K562 (cell line): ENCODE measurements at regions not wholly inside any gene's neighbourhood (a gene's known extent, or its start where the extent isn't known, plus 50 kb on each side); places are given as distances from the start of the nearest gene placed in this dataset.

Source experiments
- ATAC-seq: fragments of 200-7000 bp; cut with Tn5 transposase; 3 replicates; pipeline ENCODE4 v1.9.1; 2020; ENCODE audit warnings: moderate library complexity
- BruUV-seq: library from RNA; stranded (reverse); fragments of 400-500 nt; replicated peaks from 2 replicates; lab custom pipeline; 2021; lab: Mats Ljungman, UMichigan
- CTCF ChIA-PET: fragments of 300-600 bp; formaldehyde crosslinking; extraction: SDS; loops from one replicate; lab custom pipeline; 2021; ENCODE audit warnings: low intra/inter-chr PET ratio; lab: Yijun Ruan, JAX
- POLR2A ChIA-PET: fragments of 300-600, 350-650 bp; sonication (Branson Sonifier 250); formaldehyde crosslinking; extraction: SDS; loops from one replicate; lab custom pipeline; 2021; ENCODE audit warnings: antibody characterized with exemption, inconsistent platforms; lab: Yijun Ruan, JAX
- DNase-seq, 4 experiments: peaks; one replicate each; pipeline versions ENCODE4 v3.0.0 to v3.0.0-alpha.2; 2011 to 2018; ENCODE audit warnings: low spot score in 3 of 4, mixed read lengths in 3 of 4; ENCODE audit errors: extremely low read depth in 1 of 4
- FAIRE-seq: peaks from 2 replicates; lab custom pipeline; 2011; peaks lifted over from hg19 to GRCh38; lab: Jason Lieb, UNC
- H2AFZ ChIP-seq: 2 replicates; pipeline ENCODE4 v1.6.0; 2011; ENCODE audit warnings: low read depth, low read length, control low read depth, inconsistent platforms
- H3K27ac ChIP-seq: fragments of 200-600 bp; 3 replicates; pipeline ENCODE4 v1.8.0; 2011; ENCODE audit warnings: low read depth, mild to moderate bottlenecking, control low read depth, inconsistent platforms, low read length, moderate library complexity, mixed read lengths; ENCODE audit errors: extremely low read depth
- H3K27me3 ChIP-seq, 2 experiments: fragments of 300-600 bp in 1 of 2; 2 replicates in 1 of 2; 3 replicates in 1 of 2; pipeline versions ENCODE4 v1.6.0 to v1.8.0; 2011; ENCODE audit warnings: inconsistent platforms in 2 of 2, low read length in 2 of 2, mild to moderate bottlenecking in 1 of 2, mixed read lengths in 1 of 2, moderate library complexity in 1 of 2; ENCODE audit not compliant: control insufficient read depth in 2 of 2, insufficient read depth in 2 of 2
- H3K36me3 ChIP-seq: fragments of 300-600 bp; 3 replicates; pipeline ENCODE4 v1.8.0; 2011; ENCODE audit warnings: mild to moderate bottlenecking, low read length, inconsistent platforms; ENCODE audit not compliant: control insufficient read depth, insufficient read depth
- H3K4me1 ChIP-seq, 2 experiments: fragments of 200-600 bp in 1 of 2; replicated peaks in 1 of 2; 2 replicates in 1 of 2; 3 replicates in 1 of 2; pipeline versions ENCODE4 v1.5.1 to v1.8.0; 2011; ENCODE audit warnings: inconsistent platforms in 2 of 2, low read length in 2 of 2, mild to moderate bottlenecking in 1 of 2, mixed read lengths in 1 of 2, moderate library complexity in 1 of 2; ENCODE audit not compliant: control insufficient read depth in 2 of 2, insufficient read depth in 2 of 2
- H3K4me2 ChIP-seq: 2 replicates; pipeline ENCODE4 v1.6.1; 2011; ENCODE audit warnings: low read length, control low read depth, inconsistent platforms, mixed read lengths; ENCODE audit not compliant: insufficient read depth
- H3K4me3 ChIP-seq: fragments of 200-600 bp; sonication (generic), shearing (Covaris generic); 2 replicates; pipeline ENCODE4 v1.5.1; 2016; ENCODE audit warnings: control low read depth, inconsistent platforms
- H3K79me2 ChIP-seq: fragments of 200-600 bp; 3 replicates; pipeline ENCODE4 v1.8.0; 2011; ENCODE audit warnings: low read length, inconsistent platforms; ENCODE audit not compliant: control insufficient read depth, insufficient read depth
- H3K9ac ChIP-seq, 2 experiments: 2 replicates each; pipeline versions ENCODE4 v1.6.0 to v1.6.1; 2011; ENCODE audit warnings: low read depth in 2 of 2, low read length in 2 of 2, control low read depth in 1 of 2, inconsistent platforms in 1 of 2, mild to moderate bottlenecking in 1 of 2, mixed read lengths in 1 of 2; ENCODE audit not compliant: insufficient read depth in 1 of 2
- H3K9me1 ChIP-seq: one replicate; pipeline ENCODE4 v1.6.0; 2011; ENCODE audit warnings: inconsistent platforms, mild to moderate bottlenecking, low read length, moderate library complexity; ENCODE audit not compliant: control insufficient read depth, insufficient read depth
- H3K9me3 ChIP-seq: replicated peaks from 2 replicates; pipeline ENCODE4 v1.5.1; 2011; ENCODE audit warnings: low read depth, low read length, inconsistent platforms; ENCODE audit not compliant: control insufficient read depth, insufficient read depth
- H4K20me1 ChIP-seq: replicated peaks from 2 replicates; pipeline ENCODE4 v1.6.1; 2011; ENCODE audit warnings: low read length, inconsistent platforms, mixed read lengths; ENCODE audit not compliant: control insufficient read depth, insufficient read depth
- BRD4 ChIP-seq: fragments of 200-600 bp; sonication (generic); IDR thresholded peaks from 2 replicates; pipeline ENCODE4 v1.6.1; 2017; ENCODE audit warnings: inconsistent platforms
- CBFB ChIP-seq: sonication (generic); formaldehyde crosslinking; IDR thresholded peaks from 2 replicates; pipeline ENCODE4 v1.4.0; 2020; ENCODE audit warnings: mild to moderate bottlenecking, missing genetic modification reagents
- CTCFL ChIP-seq: IDR thresholded peaks from 2 replicates; pipeline ENCODE4 v1.6.1; 2011; ENCODE audit warnings: borderline replicate concordance, low read depth, mild to moderate bottlenecking, moderate library complexity, low read length; ENCODE audit not compliant: insufficient read depth, poor library complexity, severe bottlenecking
- HES1 ChIP-seq: fragments of 450-650 bp; IDR thresholded peaks from 2 replicates; pipeline ENCODE4 v1.6.1; 2016; ENCODE audit warnings: low read depth, mild to moderate bottlenecking, moderate library complexity
- KDM5B ChIP-seq: fragments of 200-600 bp; sonication (generic); IDR thresholded peaks from 2 replicates; pipeline ENCODE4 v1.6.1; 2012; ENCODE audit warnings: low read depth, mild to moderate bottlenecking, moderate library complexity, low read length, control low read depth, inconsistent platforms; ENCODE audit not compliant: insufficient replicate concordance
- MBD1 ChIP-seq: fragments of 250-450 bp; sonication (Bioruptor Pico); IDR thresholded peaks from 2 replicates; pipeline ENCODE4 v1.8.0; 2022; ENCODE audit warnings: inconsistent platforms
- PHB ChIP-seq: fragments of 250-450 bp; sonication (Bioruptor Pico); IDR thresholded peaks from 2 replicates; pipeline ENCODE4 v1.5.0; 2021
- PRMT5 ChIP-seq: sonication (generic); formaldehyde crosslinking; IDR thresholded peaks from 2 replicates; pipeline ENCODE4 v1.5.0; 2020; ENCODE audit warnings: missing genetic modification reagents
- TCFL5 ChIP-seq: fragments of 250-450 bp; sonication (Bioruptor Pico); conservative IDR thresholded peaks from 2 replicates; pipeline ENCODE4 v1.6.1; 2021; ENCODE audit warnings: mild to moderate bottlenecking, moderate library complexity, matching md5 sums
- TSC22D4 ChIP-seq: fragments of 450-650 bp; IDR thresholded peaks from 2 replicates; pipeline ENCODE4 v1.6.1; 2016; ENCODE audit warnings: missing genetic modification characterization, missing biosample characterization, control low read depth
- YBX1 ChIP-seq: fragments of 450-650 bp; IDR thresholded peaks from 2 replicates; pipeline ENCODE4 v1.7.1; 2016; ENCODE audit warnings: mild to moderate bottlenecking
- WGBS: fragments of 100-300 bp; shearing (Covaris generic); methylation state at CpG from one replicate; pipeline ENCODE4 v1.1.6; 2016; ENCODE audit warnings: low coverage, mixed read lengths; ENCODE audit not compliant: insufficient coverage; ENCODE audit errors: missing lambda C conversion rate; 5-methylcytosine and 5-hydroxymethylcytosine counted together
- in situ Hi-C: fragments of 300-500 bp; cut with MboI; formaldehyde crosslinking; loops from 4 replicates; pipeline ENCODE4 v1.15.0; 2018; ENCODE audit warnings: inconsistent platforms, mixed read lengths
- intact Hi-C: fragments of 100-400 bp; cut with micrococcal nuclease; formaldehyde crosslinking; loops from 2 replicates; pipeline ENCODE4 v1.14.2; 2022
- TF ChIP-seq, protein P1 (sequence below): fragments of 250-450 bp; sonication (Bioruptor Pico); IDR thresholded peaks from 2 replicates; pipeline ENCODE4 v1.5.0; 2021; ENCODE audit warnings: mild to moderate bottlenecking, moderate library complexity
- TF ChIP-seq, protein P2 (sequence below): fragments of 250-450 bp; sonication (Bioruptor Pico); IDR thresholded peaks from 2 replicates; pipeline ENCODE4 v1.8.0; 2021; ENCODE audit warnings: borderline replicate concordance, mild to moderate bottlenecking, moderate library complexity; ENCODE audit not compliant: poor library complexity, severe bottlenecking
- TF ChIP-seq, protein P3 (sequence below): sonication (generic); formaldehyde crosslinking; IDR thresholded peaks from 2 replicates; pipeline ENCODE4 v1.9.0; 2022; ENCODE audit warnings: mild to moderate bottlenecking, missing genetic modification reagents

DNA sequence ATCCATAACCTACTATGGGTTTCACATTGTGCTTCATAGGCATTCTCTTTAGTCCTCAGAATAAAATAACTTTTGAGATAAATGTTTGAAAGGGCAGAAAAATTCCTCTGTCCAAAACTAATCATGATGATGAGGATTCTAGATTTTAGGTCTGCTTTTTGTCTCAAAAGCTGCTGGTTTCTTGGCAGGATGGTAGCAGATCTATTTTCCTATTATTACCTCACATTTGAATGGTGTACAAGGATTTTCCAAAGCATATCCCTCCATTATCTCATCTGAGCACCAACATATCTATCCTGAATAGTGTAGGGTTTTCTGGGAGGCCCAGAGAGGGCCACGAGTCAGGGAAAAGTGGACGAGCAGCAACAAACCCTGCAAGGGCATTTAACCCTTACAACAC lies 201.9 kb downstream of the PLPP3 start:
- DNase-seq (no peak), ATAC-seq (no peak), FAIRE-seq (no peak)
- no peaks in the 10 kb centered on the region for H3K4me1 ChIP-seq
- no peak overlapping the region for H3K4me3 ChIP-seq
- H3K27ac ChIP-seq: no peak overlapping the region
- no peak overlapping the region for H3K9ac ChIP-seq
- H3K79me2 ChIP-seq: no peaks in the 10 kb centered on the region
- ChIA-PET CTCF (no interaction called here), POLR2A (no interaction called here)
- H2AFZ ChIP-seq: no peak overlapping the region
- no peaks in the 10 kb centered on the region for H3K9me1 ChIP-seq
- H3K36me3 ChIP-seq: no peaks in the 10 kb centered on the region
- no peaks in the 10 kb centered on the region for H3K27me3 ChIP-seq
- in situ Hi-C loops: no loop called here
- H4K20me1 ChIP-seq: no peaks in the 10 kb centered on the region
- BruUV-seq: no TSS peak
- H3K9me3 ChIP-seq: no peaks in the 10 kb centered on the region
- 0% methylated on average over 2 of the region's 2 CpGs for WGBS
- intact Hi-C loops: no loop called here
- H3K4me2 ChIP-seq: no peak overlapping the region
- no peak for TF ChIP-seq TCFL5 (CRISPR knock-in tag)
- TF ChIP-seq PRMT5: no peak
- no peak for TF ChIP-seq TSC22D4 (tag)
- TF ChIP-seq BRD4: no peak
- no peak for TF ChIP-seq HES1
- TF ChIP-seq CTCFL: no peak
- TF ChIP-seq, protein P1, sequence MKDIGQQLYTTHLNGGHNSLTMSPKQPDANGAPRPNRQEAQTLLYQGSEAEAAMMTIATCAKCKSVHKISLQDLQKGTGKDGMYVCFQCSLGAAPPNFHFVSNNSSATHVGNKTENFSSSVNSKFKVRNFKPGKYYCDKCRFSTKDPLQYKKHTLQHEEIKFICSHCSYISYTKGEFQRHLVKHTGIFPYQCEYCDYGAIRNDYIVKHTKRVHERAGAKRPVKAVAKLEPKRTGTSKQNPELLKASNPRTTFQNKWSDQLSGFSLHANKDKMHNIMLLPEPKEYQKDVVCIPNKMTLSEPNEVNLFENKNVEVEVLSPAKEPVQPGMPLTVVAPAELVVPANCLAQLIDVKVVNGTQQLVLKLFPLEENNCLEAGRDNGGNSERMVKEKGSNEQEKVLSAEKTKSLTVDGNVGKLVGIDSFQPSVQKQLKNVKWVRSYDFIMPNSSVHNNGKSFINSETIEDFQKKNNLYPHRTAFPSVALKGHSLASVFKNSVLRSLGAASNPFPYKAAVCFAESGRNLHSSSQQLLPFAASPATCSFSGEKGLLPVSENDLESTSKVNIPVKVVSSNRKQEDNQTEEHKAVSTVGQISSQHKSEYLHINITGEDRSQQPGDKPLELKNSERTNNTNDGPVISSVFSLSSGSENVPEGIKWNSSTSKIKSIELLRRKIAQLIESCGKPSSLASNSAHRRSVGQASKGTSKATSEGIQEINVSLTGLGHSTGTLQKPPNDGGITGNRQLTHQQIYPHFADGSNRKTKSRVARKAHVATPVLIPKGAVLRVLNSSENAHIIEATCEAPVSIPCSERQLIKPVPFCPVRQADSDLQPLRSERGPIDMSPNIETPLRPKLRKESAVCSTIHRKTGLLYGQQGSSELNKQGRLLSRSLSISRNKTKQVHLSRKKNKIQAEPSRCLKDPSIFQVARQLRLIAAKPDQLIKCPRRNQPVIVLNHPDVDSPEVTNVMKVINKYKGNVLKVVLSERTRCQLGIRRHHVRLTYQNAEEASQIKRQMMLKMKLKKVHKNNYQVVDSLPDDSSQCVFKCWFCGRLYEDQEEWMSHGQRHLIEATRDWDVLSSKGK: no peak
- TF ChIP-seq PHB: no peak
- TF ChIP-seq KDM5B: no peak
- TF ChIP-seq YBX1: no peak
- no peak for TF ChIP-seq CBFB (CRISPR knock-in tag)
- no peak for TF ChIP-seq MBD1 (CRISPR knock-in tag)
- TF ChIP-seq, protein P2, sequence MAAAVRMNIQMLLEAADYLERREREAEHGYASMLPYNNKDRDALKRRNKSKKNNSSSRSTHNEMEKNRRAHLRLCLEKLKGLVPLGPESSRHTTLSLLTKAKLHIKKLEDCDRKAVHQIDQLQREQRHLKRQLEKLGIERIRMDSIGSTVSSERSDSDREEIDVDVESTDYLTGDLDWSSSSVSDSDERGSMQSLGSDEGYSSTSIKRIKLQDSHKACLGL (CRISPR knock-in tag): no peak
- TF ChIP-seq, protein P3, sequence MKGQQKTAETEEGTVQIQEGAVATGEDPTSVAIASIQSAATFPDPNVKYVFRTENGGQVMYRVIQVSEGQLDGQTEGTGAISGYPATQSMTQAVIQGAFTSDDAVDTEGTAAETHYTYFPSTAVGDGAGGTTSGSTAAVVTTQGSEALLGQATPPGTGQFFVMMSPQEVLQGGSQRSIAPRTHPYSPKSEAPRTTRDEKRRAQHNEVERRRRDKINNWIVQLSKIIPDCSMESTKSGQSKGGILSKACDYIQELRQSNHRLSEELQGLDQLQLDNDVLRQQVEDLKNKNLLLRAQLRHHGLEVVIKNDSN (CRISPR knock-in tag): no peak
